B cell (primary cell): ENCODE measurements at regions not wholly inside any gene's neighbourhood (a gene's known extent, or its start where the extent isn't known, plus 50 kb on each side); places are given as distances from the start of the nearest gene placed in this dataset.

ENCODE experiments used
- ATAC-seq: fragments of 200-7000 bp; cut with Tn5 transposase; one replicate; pipeline ENCODE4 v1.10.0; 2021; ENCODE audit warnings: low read depth, mild to moderate bottlenecking, moderate number of reproducible peaks, moderate library complexity
- CTCF ChIA-PET: fragments of 350-600 bp; sonication (Branson Sonifier 250); formaldehyde crosslinking; loops from one replicate; lab custom pipeline; 2021; ENCODE audit warnings: antibody characterized with exemption, inconsistent platforms; lab: Charles Lee
- POLR2A ChIA-PET: fragments of 350-600 bp; sonication (Branson Sonifier 250); formaldehyde crosslinking; loops from one replicate; lab custom pipeline; 2021; ENCODE audit warnings: antibody characterized with exemption; lab: Charles Lee
- DNase-seq: peaks from one replicate; pipeline ENCODE4 v3.0.0; 2013
- H2AFZ ChIP-seq: 2 replicates; pipeline ENCODE4 v1.6.1; 2012; ENCODE audit warnings: mild to moderate bottlenecking, low read depth, low read length; ENCODE audit not compliant: insufficient read depth, poor library complexity, severe bottlenecking
- H3K27ac ChIP-seq, 2 donors: 1 replicate in 1 of 2; 2 replicates in 1 of 2; pipeline ENCODE4 v1.5.1; 2012 to 2013; ENCODE audit warnings: low read length in 2 of 2, mild to moderate bottlenecking in 2 of 2, moderate library complexity in 1 of 2
- H3K27me3 ChIP-seq, 4 experiments: fragments of 200-600 bp in 1 of 4; sonication (generic) in 1 of 4; replicated peaks in 1 of 4; 1 replicate in 2 of 4; 2 replicates in 2 of 4; pipeline versions ENCODE4 v1.6.1 to v1.7.0; 2013 to 2016; ENCODE audit warnings: low read length in 3 of 4, mild to moderate bottlenecking in 2 of 4, mixed read lengths in 1 of 4, moderate library complexity in 1 of 4; ENCODE audit not compliant: insufficient read depth in 4 of 4, control insufficient read depth in 3 of 4; ENCODE audit errors: control extremely low read depth in 1 of 4
- H3K36me3 ChIP-seq, 2 experiments: replicated peaks in 1 of 2; 1 replicate in 1 of 2; 2 replicates in 1 of 2; pipeline versions ENCODE4 v1.6.1 to v1.7.1; 2013; ENCODE audit warnings: low read length in 1 of 2; ENCODE audit not compliant: insufficient read depth in 2 of 2, control insufficient read depth in 1 of 2; ENCODE audit errors: control extremely low read depth in 1 of 2, extremely low read depth in 1 of 2
- H3K4me1 ChIP-seq, 2 donors: fragments of 200-600 bp in 1 of 2; sonication (generic) in 1 of 2; 1 replicate in 1 of 2; 2 replicates in 1 of 2; pipeline versions ENCODE4 v1.5.1 to v1.6.1; 2013 to 2017; ENCODE audit warnings: low read length in 2 of 2; ENCODE audit not compliant: control insufficient read depth in 2 of 2, insufficient read depth in 2 of 2
- H3K4me2 ChIP-seq: replicated peaks from 2 replicates; pipeline ENCODE3; 2012; ENCODE audit warnings: mild to moderate bottlenecking, low read depth, low read length; ENCODE audit not compliant: poor library complexity, severe bottlenecking
- H3K4me3 ChIP-seq, 5 experiments: fragments of 200-600 bp in 1 of 5; sonication (generic) in 1 of 5; 1 replicate in 3 of 5; 2 replicates in 2 of 5; pipeline versions ENCODE4 v1.5.1 to v1.7.0; 2011 to 2016; ENCODE audit warnings: low read length in 4 of 5, mild to moderate bottlenecking in 4 of 5, low read depth in 2 of 5, control low read depth in 1 of 5, moderate library complexity in 1 of 5; ENCODE audit not compliant: insufficient read depth in 1 of 5; ENCODE audit errors: control extremely low read depth in 1 of 5, extremely low read depth in 1 of 5
- H3K79me2 ChIP-seq: fragments of 200-600 bp; sonication (generic); one replicate; pipeline ENCODE4 v1.6.0; 2016; ENCODE audit warnings: low read length; ENCODE audit not compliant: control insufficient read depth, insufficient read depth
- H3K9ac ChIP-seq: fragments of 200-600 bp; sonication (generic); 2 replicates; pipeline ENCODE4 v1.6.1; 2017; ENCODE audit warnings: mild to moderate bottlenecking, low read length, moderate library complexity
- H3K9me3 ChIP-seq, 3 donors: one replicate each; pipeline versions ENCODE4 v1.6.1 to v1.7.1; 2013; ENCODE audit warnings: low read length in 2 of 3; ENCODE audit not compliant: control insufficient read depth in 2 of 3, insufficient read depth in 1 of 3; ENCODE audit errors: control extremely low read depth in 1 of 3
- H4K20me1 ChIP-seq: 2 replicates; pipeline ENCODE4 v1.6.0; 2012; ENCODE audit warnings: mild to moderate bottlenecking, low read length; ENCODE audit not compliant: insufficient read depth, control insufficient read depth, poor library complexity, severe bottlenecking
- H3K27ac Mint-ChIP-seq: one replicate; pipeline ENCODE4 v1.8.0; 2021; ENCODE audit warnings: mixed read lengths
- H3K27me3 Mint-ChIP-seq: one replicate; pipeline ENCODE4 v1.8.0; 2021; ENCODE audit warnings: mixed read lengths
- H3K4me1 Mint-ChIP-seq: one replicate; pipeline ENCODE4 v1.8.0; 2021; ENCODE audit warnings: mixed read lengths
- H3K4me3 Mint-ChIP-seq: one replicate; pipeline ENCODE4 v1.8.0; 2021; ENCODE audit warnings: mixed read lengths
- H3K9me3 Mint-ChIP-seq: one replicate; pipeline ENCODE4 v1.8.0; 2022; ENCODE audit warnings: mixed read lengths; ENCODE audit not compliant: insufficient read depth
- CTCF ChIP-seq: fragments of 200-600 bp; IDR thresholded peaks from one replicate; pipeline ENCODE4 v1.8.0; 2022; ENCODE audit warnings: antibody characterized with exemption, mild to moderate bottlenecking
- EZH2 ChIP-seq: IDR thresholded peaks from 2 replicates; pipeline ENCODE4 v1.6.1; 2012; ENCODE audit warnings: borderline replicate concordance, low read depth, mild to moderate bottlenecking, moderate library complexity, low read length; ENCODE audit not compliant: insufficient read depth, poor library complexity, severe bottlenecking
- WGBS: methylation state at CpG from one replicate; pipeline ENCODE4 v1.1.5; 2013; ENCODE audit warnings: missing lambda C conversion rate; ENCODE audit not compliant: insufficient coverage; 5-methylcytosine and 5-hydroxymethylcytosine counted together
- intact Hi-C: fragments of 100-400 bp; cut with micrococcal nuclease; formaldehyde crosslinking; loops from one replicate; pipeline ENCODE4 v1.10.0; 2022

- TF ChIP-seq EZH2 (no peak), CTCF (no peak)
- ATAC-seq (no peak), DNase-seq (no peak)
- no peaks in the 10 kb centered on the region for H3K79me2 ChIP-seq
- no peaks in the 10 kb centered on the region for H3K9me3 Mint-ChIP-seq
- intact Hi-C loops = no loop called here
- peaks cover 0 to 4% of the 10 kb centered on the region in 2 donors for H3K4me1 ChIP-seq
- H3K36me3 ChIP-seq = no peaks in the 10 kb centered on the region
- H3K27ac ChIP-seq = no peak overlapping the region
- no peaks in the 10 kb centered on the region for H4K20me1 ChIP-seq
- CTCF ChIA-PET = no interaction called here
- no peaks in the 10 kb centered on the region for H3K9me3 ChIP-seq
- no peaks in the 10 kb centered on the region for H3K27me3 Mint-ChIP-seq
- no peak overlapping the region for H3K4me3 Mint-ChIP-seq
- no peak overlapping the region for H3K4me3 ChIP-seq
- no peak overlapping the region for H3K9ac ChIP-seq
- H3K27me3 ChIP-seq = no peaks in the 10 kb centered on the region
- no peak overlapping the region for H2AFZ ChIP-seq
- POLR2A ChIA-PET = no interaction called here
- peaks cover 13% of the 10 kb centered on the region for H3K4me1 Mint-ChIP-seq
- H3K4me2 ChIP-seq = no peak overlapping the region
- H3K27ac Mint-ChIP-seq = no peak overlapping the region
- WGBS = 75% methylated on average over 1 of the region's 2 CpGs
Observed at GRCh38 chr12:68508576-68508975, 102.1 kb upstream of the RAP1B start.

GRCh38 chr12:68509242-68509641, 101.5 kb upstream of the RAP1B start:
- Histone ChIP-seq H3K9me3 (no peaks in the 10 kb centered on the region), H3K79me2 (no peaks in the 10 kb centered on the region), H4K20me1 (no peaks in the 10 kb centered on the region), H3K4me1 (peaks cover 0 to 4% of the 10 kb centered on the region in 2 donors), H2AFZ (no peak overlapping the region), H3K36me3 (no peaks in the 10 kb centered on the region), H3K4me2 (no peak overlapping the region), H3K27me3 (no peaks in the 10 kb centered on the region), H3K9ac (no peak overlapping the region), H3K27ac (no peak overlapping the region), H3K4me3 (no peak overlapping the region)
- DNase-seq (no peak), ATAC-seq (no peak)
- Mint-ChIP-seq H3K27me3 (no peaks in the 10 kb centered on the region), H3K4me1 (peaks cover 13% of the 10 kb centered on the region), H3K4me3 (no peak overlapping the region), H3K27ac (no peak overlapping the region), H3K9me3 (no peaks in the 10 kb centered on the region)
- 92% methylated on average over 1 of the region's 4 CpGs for WGBS
- TF ChIP-seq EZH2 (no peak), CTCF (no peak)
- ChIA-PET POLR2A (no interaction called here), CTCF (no interaction called here)
- intact Hi-C loops = no loop called here
